Stomach (tissue), 8 donors: ENCODE measurements at regions not wholly inside any gene's neighbourhood (a gene's known extent, or its start where the extent isn't known, plus 50 kb on each side); places are given as distances from the start of the nearest gene placed in this dataset.

ENCODE experiments used
- DNase-seq, 2 donors: peaks; one replicate each; pipeline versions ENCODE4 v3.0.0 to v3.0.0-alpha.2; 2013 to 2019
- H3K27ac ChIP-seq, 5 donors: fragments of 200-600 bp in 4 of 5; sonication (generic) in 4 of 5; one replicate each; pipeline ENCODE4 v1.5.1; 2013 to 2019; ENCODE audit warnings: mild to moderate bottlenecking in 1 of 5, moderate library complexity in 1 of 5
- H3K27me3 ChIP-seq, 3 donors: fragments of 200-600 bp; sonication (generic); one replicate each; pipeline ENCODE4 v1.5.1; 2017 to 2019; ENCODE audit warnings: mixed run types in 1 of 3
- H3K36me3 ChIP-seq, 4 donors: fragments of 200-600 bp; sonication (generic); 1 replicate in 3 of 4; 2 replicates in 1 of 4; pipeline ENCODE4 v1.5.1; 2016 to 2019
- H3K4me1 ChIP-seq, 4 donors: fragments of 200-600 bp; sonication (generic); one replicate each; pipeline ENCODE4 v1.5.1; 2016 to 2019
- H3K4me3 ChIP-seq, 4 donors: fragments of 200-600 bp; sonication (generic) in 3 of 4; one replicate each; pipeline ENCODE4 v1.5.1; 2016 to 2019; ENCODE audit warnings: mild to moderate bottlenecking in 1 of 4
- H3K9me3 ChIP-seq, 4 donors: fragments of 200-600 bp; sonication (generic); one replicate each; pipeline ENCODE4 v1.5.1; 2016 to 2019
- EP300 ChIP-seq: sonication (generic); formaldehyde crosslinking; IDR thresholded peaks from one replicate; pipeline ENCODE4 v1.6.1; 2017; ENCODE audit warnings: antibody characterized with exemption
- POLR2A ChIP-seq, 4 donors: fragments of 450-650 bp; IDR thresholded peaks; one replicate each; pipeline ENCODE4 v1.6.1; 2016; ENCODE audit warnings: antibody characterized with exemption in 4 of 4, control low read depth in 2 of 4, mild to moderate bottlenecking in 1 of 4, moderate library complexity in 1 of 4
- POLR2AphosphoS5 ChIP-seq, 3 donors: sonication (generic); formaldehyde crosslinking; IDR thresholded peaks; one replicate each; pipeline ENCODE4 v1.6.1; 2016; ENCODE audit warnings: antibody characterized with exemption in 3 of 3
- WGBS, 5 donors: extraction: QIAGEN DNeasy Blood & Tissue Kit in 3 of 5; methylation state at CpG; one replicate each; pipeline versions ENCODE4 v1.1.5 to v1.1.7; 2013 to 2018; 5-methylcytosine and 5-hydroxymethylcytosine counted together
- intact Hi-C: fragments of 100-400 bp; cut with DNase I; formaldehyde crosslinking; loops from one replicate; pipeline ENCODE4 v1.15.1; 2023; ENCODE audit warnings: low total_unique reads
- TF ChIP-seq, protein P1 (sequence below), 7 experiments: fragments of 450-650 bp in 4 of 7; fragments of 200-600 bp in 3 of 7; sonication (generic) in 3 of 7; IDR thresholded peaks; one replicate each; pipeline ENCODE4 v1.5.1; 2016 to 2019; ENCODE audit warnings: antibody characterized with exemption in 7 of 7, control low read depth in 2 of 7, mild to moderate bottlenecking in 1 of 7
- donor health status: healthy with polysubstance abuse.
- donor health status: Bipolar disorder and iron deficiency.
- donor health status: healthy.

DNA sequence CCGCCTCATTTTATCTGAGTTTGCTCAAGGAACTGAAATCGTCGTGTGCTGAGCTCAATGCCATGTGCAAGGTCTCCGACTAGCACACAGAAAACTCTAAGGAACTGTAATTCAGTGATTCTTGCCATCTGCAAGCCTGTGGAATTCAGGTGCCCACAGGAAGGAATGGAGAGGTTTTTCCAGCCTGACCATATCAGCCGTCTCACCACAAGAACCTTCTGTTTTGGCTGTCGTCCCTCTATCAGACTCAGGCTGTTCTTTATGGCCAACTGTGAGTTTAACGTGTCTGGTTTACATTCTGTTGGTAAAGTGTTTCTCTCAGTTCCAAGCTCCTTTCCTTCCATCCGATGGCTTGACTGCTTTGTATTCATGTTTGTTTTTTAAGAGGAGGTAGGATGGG is 293.5 kb downstream of the SPRY2 start:
- WGBS, 5 donors = 25 to 54% (median 31%) methylated on average over 8 of the region's 8 CpGs
- Histone ChIP-seq H3K4me3 (no peak overlapping the region), H3K9me3 (no peaks in the 10 kb centered on the region), H3K36me3 (no peaks in the 10 kb centered on the region), H3K4me1 (peaks cover 0 to 31% (median 17%) of the 10 kb centered on the region in 4 donors), H3K27ac (peak overlapping the region in 2 of 5 donors; percentile 23 to 41), H3K27me3 (no peaks in the 10 kb centered on the region)
- intact Hi-C loops = no loop called here
- TF ChIP-seq POLR2AphosphoS5 (IDR thresholded peaks at IDR 0.05) = no peak
- TF ChIP-seq POLR2A (IDR thresholded peaks at IDR 0.05) = no peak
- TF ChIP-seq, protein P1, sequence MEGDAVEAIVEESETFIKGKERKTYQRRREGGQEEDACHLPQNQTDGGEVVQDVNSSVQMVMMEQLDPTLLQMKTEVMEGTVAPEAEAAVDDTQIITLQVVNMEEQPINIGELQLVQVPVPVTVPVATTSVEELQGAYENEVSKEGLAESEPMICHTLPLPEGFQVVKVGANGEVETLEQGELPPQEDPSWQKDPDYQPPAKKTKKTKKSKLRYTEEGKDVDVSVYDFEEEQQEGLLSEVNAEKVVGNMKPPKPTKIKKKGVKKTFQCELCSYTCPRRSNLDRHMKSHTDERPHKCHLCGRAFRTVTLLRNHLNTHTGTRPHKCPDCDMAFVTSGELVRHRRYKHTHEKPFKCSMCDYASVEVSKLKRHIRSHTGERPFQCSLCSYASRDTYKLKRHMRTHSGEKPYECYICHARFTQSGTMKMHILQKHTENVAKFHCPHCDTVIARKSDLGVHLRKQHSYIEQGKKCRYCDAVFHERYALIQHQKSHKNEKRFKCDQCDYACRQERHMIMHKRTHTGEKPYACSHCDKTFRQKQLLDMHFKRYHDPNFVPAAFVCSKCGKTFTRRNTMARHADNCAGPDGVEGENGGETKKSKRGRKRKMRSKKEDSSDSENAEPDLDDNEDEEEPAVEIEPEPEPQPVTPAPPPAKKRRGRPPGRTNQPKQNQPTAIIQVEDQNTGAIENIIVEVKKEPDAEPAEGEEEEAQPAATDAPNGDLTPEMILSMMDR (IDR thresholded peaks at IDR 0.05) = no peak
- TF ChIP-seq EP300 = no peak
- no peak for DNase-seq

DNA sequence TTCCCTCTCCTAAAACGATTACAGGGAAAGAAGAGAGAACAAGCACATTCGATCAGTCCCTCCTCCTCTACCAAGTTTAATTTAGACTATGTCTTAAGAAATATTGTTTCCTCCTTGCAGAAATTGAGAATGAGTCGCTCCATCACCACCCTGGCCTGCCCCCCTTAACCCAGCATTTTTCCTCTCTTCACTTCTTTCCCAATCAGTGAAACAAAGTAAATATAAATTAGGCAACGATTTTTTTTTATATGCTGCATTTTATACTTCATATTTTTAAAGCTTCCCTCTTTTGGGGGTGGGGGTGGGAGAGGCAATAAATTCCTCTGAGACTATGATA is 300.0 kb downstream of the SPRY2 start:
- 43 to 65% (median 58%) methylated on average over 4 of the region's 4 CpGs for WGBS, 5 donors
- no peak for DNase-seq
- H3K36me3 ChIP-seq = no peaks in the 10 kb centered on the region
- no peaks in the 10 kb centered on the region for H3K27me3 ChIP-seq
- no peak overlapping the region for H3K4me3 ChIP-seq
- intact Hi-C loops = no loop called here
- H3K4me1 ChIP-seq = no peaks in the 10 kb centered on the region
- no peaks in the 10 kb centered on the region for H3K9me3 ChIP-seq
- no peak overlapping the region for H3K27ac ChIP-seq
- TF ChIP-seq POLR2A (IDR thresholded peaks at IDR 0.05) = no peak
- TF ChIP-seq EP300 = no peak
- no peak for TF ChIP-seq POLR2AphosphoS5 (IDR thresholded peaks at IDR 0.05)
- TF ChIP-seq, protein P1 (IDR thresholded peaks at IDR 0.05) = no peak

DNA sequence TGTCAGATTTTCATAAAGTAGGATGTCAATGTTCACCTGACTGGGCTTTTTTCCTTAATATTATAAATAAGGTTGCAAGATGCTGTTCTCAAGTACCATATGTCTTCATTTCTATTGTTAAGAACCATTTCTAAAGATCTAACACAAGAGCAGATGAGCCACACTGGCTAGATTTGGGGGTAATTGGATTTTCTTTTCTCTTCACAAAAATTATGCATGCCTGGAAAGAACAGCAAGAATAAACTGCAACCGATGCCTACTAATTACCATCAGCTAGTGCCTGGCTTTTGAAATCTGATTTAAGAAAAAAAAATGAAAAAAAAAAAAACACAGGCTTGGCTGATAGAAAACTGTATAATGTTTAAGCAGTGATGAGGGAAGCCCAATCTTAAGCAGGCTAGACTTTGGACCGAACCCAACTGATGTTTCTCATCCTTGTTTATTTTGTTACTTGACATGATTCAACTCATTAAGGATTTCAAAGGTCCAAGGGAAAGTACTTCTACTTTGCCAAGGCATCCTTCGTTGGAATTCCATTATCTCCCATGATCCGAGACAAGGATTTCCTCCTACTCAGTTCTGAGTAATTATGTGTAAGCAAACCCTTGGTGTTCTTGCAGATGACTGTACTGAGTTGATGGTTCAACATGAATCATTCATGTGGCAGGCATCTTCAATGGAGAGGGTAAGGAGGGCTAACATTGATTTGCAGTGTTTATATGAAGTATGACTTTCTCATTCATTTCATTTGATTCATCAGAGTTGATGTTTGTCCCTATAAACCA is 300.5 kb downstream of the SPRY2 start:
- peak in 1 of 2 donors; percentile 79 for DNase-seq
- WGBS, 5 donors = 37 to 60% (median 55%) methylated on average over 4 of the region's 4 CpGs
- Histone ChIP-seq H3K4me1 (no peaks in the 10 kb centered on the region), H3K4me3 (no peak overlapping the region), H3K27ac (no peak overlapping the region), H3K9me3 (no peaks in the 10 kb centered on the region), H3K27me3 (no peaks in the 10 kb centered on the region), H3K36me3 (no peaks in the 10 kb centered on the region)
- TF ChIP-seq, protein P1 (IDR thresholded peaks at IDR 0.05) = no peak
- TF ChIP-seq EP300 = no peak
- TF ChIP-seq POLR2A (IDR thresholded peaks at IDR 0.05) = no peak
- TF ChIP-seq POLR2AphosphoS5 (IDR thresholded peaks at IDR 0.05) = peak in 2 of 3 donors; percentile 29 to 82
- intact Hi-C loops = no loop called here

DNA sequence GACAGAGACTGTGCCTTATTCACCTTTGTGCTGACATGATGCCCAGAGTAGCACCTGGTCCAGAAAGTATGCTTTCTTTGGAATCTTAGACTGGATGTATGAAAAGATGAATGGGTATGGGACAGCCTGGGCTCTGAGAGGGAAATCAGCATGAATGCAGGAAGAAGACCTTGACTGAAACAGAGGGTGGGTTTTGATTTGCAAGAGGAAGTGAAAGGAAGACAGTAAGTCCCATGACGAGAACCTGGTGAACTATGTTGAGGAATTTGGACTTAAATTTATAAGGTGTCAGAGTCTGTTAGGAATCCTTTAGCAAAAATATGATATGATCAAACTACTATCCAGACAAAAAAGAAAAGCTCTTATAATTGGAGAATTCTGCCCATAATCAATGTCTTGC is 301.9 kb downstream of the SPRY2 start:
- Histone ChIP-seq H3K4me3 (no peak overlapping the region), H3K4me1 (no peaks in the 10 kb centered on the region), H3K27me3 (no peaks in the 10 kb centered on the region), H3K9me3 (no peaks in the 10 kb centered on the region), H3K36me3 (no peaks in the 10 kb centered on the region), H3K27ac (no peak overlapping the region)
- 68 to 94% (median 82%) methylated on average over 1 of the region's 1 CpG for WGBS, 5 donors
- TF ChIP-seq, protein P1 (IDR thresholded peaks at IDR 0.05) = no peak
- TF ChIP-seq EP300 = no peak
- no peak for TF ChIP-seq POLR2AphosphoS5 (IDR thresholded peaks at IDR 0.05)
- TF ChIP-seq POLR2A (IDR thresholded peaks at IDR 0.05) = no peak
- intact Hi-C loops = no loop called here
- no peak for DNase-seq
